GM18868 (cell line): ENCODE measurements at regions not wholly inside any gene's neighbourhood (a gene's known extent, or its start where the extent isn't known, plus 50 kb on each side); places are given as distances from the start of the nearest gene placed in this dataset.
"Not testable (repeated sequence)": the region's sequence is repeated elsewhere in the genome, so short reads cannot be mapped to it uniquely, and the experiment has no call there.

Experiments used
- ATAC-seq: cut with Tn5 transposase; IDR thresholded peaks from one replicate; pipeline ENCODE4 v1.9.1; 2021; ENCODE audit warnings: mild to moderate bottlenecking, moderate library complexity; ENCODE audit not compliant: unreplicated experiment

- no peak for ATAC-seq
Measured at GRCh38 chr10:84007482-84007881, 131.8 kb upstream of the GHITM start.

- peak; percentile 44 for ATAC-seq
Measured at GRCh38 chr10:84008878-84009277, 130.4 kb upstream of the GHITM start.

- no peak for ATAC-seq
Measured at GRCh38 chr10:84012431-84012830, 126.9 kb upstream of the GHITM start.

GRCh38 chr10:84012831-84013458, 126.4 kb upstream of the GHITM start:
- ATAC-seq = peak; percentile 99

- ATAC-seq = no peak
Measured at GRCh38 chr10:84015877-84016595, 123.3 kb upstream of the GHITM start.

GRCh38 chr10:84018826-84019225, 120.5 kb upstream of the GHITM start:
- ATAC-seq = no peak

- ATAC-seq = not testable (repeated sequence)
Measured at GRCh38 chr10:84019854-84020458, 119.4 kb upstream of the GHITM start.

- ATAC-seq = peak; percentile 67
Measured at GRCh38 chr10:84026821-84027257, 112.5 kb upstream of the GHITM start.

GRCh38 chr10:84029840-84030239, 109.5 kb upstream of the GHITM start:
- ATAC-seq = no peak

GRCh38 chr10:84038035-84038434, 101.3 kb upstream of the GHITM start:
- no peak for ATAC-seq

- no peak for ATAC-seq
Measured at GRCh38 chr10:84039957-84040356, 99.4 kb upstream of the GHITM start.

GRCh38 chr10:84047258-84048010, 91.9 kb upstream of the GHITM start:
- ATAC-seq = no peak

- ATAC-seq = no peak
Measured at GRCh38 chr10:84049645-84050011, 89.7 kb upstream of the GHITM start.

GRCh38 chr10:84053626-84054025, 85.7 kb upstream of the GHITM start:
- ATAC-seq = no peak

GRCh38 chr10:84054743-84055142, 84.6 kb upstream of the GHITM start:
- ATAC-seq = no peak

- no peak for ATAC-seq
Measured at GRCh38 chr10:84059526-84059925, 79.8 kb upstream of the GHITM start.

GRCh38 chr10:84063440-84063839, 75.9 kb upstream of the GHITM start:
- ATAC-seq = no peak

GRCh38 chr10:84065804-84066601, 73.3 kb upstream of the GHITM start:
- ATAC-seq = no peak

- no peak for ATAC-seq
Measured at GRCh38 chr10:84074521-84074920, 64.8 kb upstream of the GHITM start.

- ATAC-seq = no peak
Measured at GRCh38 chr10:84075226-84076046, 63.9 kb upstream of the GHITM start.
